Tongue (tissue), 1 donor: ENCODE measurements at regions not wholly inside any gene's neighbourhood (a gene's known extent, or its start where the extent isn't known, plus 50 kb on each side); places are given as distances from the start of the nearest gene placed in this dataset.
A peak's percentile ranks its signal among the peaks of the same experiment; 100 is the strongest.

Source experiments
- DNase-seq: peaks from one replicate; pipeline ENCODE4 v3.0.0-alpha.2; 2015

GRCh38 chr16:79296491-79296890 is 304.0 kb downstream of the MAF start:
- DNase-seq: no peak

- DNase-seq: no peak
Measured at GRCh38 chr16:79295746-79296145, 304.8 kb downstream of the MAF start.

DNA sequence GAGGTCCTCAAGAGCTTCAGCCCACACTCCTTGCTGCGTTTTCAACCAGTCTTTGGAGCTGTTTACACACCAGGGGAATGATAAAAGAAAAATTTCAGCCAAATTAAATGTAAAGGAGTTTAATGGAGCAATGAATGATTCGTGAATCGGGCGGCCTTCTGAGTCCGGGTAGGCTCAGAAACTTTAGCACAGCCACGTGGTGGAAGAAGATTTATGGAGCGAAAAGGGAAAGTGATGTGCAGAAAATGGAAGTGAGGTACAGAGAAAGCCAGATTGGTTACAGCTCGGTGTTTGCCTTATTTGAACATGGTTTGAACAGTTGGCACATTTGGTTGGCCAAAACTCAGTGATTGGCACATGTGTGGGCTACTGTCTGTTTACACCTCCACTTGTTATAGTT is 305.4 kb downstream of the MAF start:
- no peak for DNase-seq

GRCh38 chr16:79294568-79294967 is 306.0 kb downstream of the MAF start:
- DNase-seq: no peak

GRCh38 chr16:79293836-79294460 is 306.6 kb downstream of the MAF start:
- DNase-seq: no peak

DNA sequence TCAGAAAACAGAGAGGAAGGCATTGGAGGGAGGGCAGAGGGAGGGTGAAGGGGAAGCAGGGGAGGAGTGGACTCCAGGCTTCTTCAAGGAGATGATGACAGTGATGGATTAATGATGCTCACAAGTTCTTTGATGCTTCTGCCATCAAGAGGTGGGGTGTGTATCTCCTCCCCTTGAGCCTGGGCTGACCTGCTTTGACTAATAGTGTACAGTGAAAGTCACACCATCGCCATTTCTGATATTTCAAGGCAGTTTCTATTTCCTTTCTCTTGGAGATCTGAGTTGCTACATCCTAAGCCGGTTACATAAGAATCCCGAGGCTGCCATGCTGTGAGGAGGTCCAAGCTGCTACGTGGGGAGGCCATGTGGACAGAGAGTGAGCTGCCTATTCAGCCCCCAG is 312.5 kb downstream of the MAF start:
- no peak for DNase-seq

- no peak for DNase-seq
Measured at GRCh38 chr16:79287424-79287917, 313.1 kb downstream of the MAF start.

DNA sequence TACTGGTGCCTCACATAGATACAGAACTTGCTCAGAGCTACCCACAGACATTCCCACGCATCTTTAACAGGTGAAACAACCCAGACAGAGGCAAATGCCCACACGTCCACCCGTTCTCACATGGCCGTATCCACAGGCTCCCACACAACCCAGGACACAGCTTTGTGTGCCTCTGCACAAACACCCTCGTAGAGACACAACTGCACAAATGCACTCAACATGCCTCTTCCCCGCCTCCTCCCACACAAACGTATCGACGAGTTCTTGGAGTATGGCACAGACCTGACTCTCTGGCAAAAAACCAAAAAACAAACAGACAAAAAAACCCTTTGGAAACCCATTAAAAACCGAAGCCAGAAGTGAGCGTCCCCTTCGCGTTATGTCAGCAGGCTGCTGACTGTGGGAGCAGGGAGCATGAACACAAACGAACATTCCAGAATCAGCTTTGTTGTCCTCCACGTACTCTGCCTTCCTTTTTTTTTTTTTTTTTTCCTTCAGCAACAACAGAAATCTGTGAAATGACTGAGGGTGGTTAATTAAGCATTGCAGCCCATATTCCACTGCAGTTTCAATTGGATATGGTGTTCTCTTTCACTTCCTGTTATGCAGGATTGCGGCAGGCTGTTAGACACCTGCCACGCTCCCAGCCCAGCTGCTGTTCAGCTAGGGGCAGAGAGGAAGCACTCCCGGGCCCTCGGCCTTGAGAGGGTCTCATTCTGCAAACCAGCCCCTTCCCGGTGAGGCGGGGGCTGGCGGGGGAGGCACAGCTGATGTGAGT is 313.7 kb downstream of the MAF start:
- DNase-seq: peak; percentile 93

DNA sequence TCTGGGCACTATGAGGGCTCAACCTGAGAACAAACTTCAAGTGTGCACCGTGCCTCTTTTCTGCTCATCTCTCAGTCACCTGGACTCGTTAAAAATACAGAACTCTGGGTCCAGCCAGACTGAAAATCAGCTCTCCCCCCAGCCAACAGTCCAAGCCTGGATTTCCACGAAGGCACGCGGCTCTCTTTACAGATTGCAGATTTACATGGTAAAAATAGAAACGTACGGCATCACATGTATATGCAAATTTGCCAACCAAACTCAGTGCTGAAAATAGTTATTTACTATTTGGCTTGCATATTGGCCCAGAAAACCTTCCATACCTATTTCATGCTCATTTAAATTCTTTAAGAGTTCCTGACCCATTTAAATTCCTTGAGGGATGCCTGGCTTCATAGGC is 315.8 kb downstream of the MAF start:
- DNase-seq: peak; percentile 31

GRCh38 chr16:79283578-79283977 is 317.0 kb downstream of the MAF start:
- DNase-seq: no peak

GRCh38 chr16:79282806-79283205 is 317.7 kb downstream of the MAF start:
- DNase-seq: no peak

- DNase-seq: no peak
Measured at GRCh38 chr16:79278506-79278905, 322.0 kb downstream of the MAF start.

GRCh38 chr16:79276501-79276900 is 324.0 kb downstream of the MAF start:
- DNase-seq: no peak

DNA sequence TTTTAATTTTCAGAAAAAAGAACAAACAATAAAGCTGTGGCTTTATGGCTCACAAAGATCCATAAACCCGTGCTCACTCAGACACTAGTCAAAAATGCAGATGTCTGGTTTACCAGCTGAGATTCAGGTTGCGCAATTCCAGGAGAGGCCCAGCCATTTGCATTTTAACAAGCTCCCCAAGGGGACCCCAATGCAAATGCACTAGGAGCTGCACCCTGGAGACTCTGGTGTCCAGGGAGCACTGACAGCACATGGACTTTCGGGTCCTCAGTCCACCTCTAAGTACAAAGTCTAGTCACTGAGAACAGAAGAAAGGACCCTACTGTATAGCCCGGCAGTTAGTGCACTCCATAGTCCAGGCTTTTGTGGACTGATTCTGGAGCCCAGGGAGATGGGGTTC is 326.3 kb downstream of the MAF start:
- no peak for DNase-seq

GRCh38 chr16:79272141-79272577 is 328.4 kb downstream of the MAF start:
- no peak for DNase-seq

GRCh38 chr16:79271583-79271982 is 329.0 kb downstream of the MAF start:
- DNase-seq: no peak

DNA sequence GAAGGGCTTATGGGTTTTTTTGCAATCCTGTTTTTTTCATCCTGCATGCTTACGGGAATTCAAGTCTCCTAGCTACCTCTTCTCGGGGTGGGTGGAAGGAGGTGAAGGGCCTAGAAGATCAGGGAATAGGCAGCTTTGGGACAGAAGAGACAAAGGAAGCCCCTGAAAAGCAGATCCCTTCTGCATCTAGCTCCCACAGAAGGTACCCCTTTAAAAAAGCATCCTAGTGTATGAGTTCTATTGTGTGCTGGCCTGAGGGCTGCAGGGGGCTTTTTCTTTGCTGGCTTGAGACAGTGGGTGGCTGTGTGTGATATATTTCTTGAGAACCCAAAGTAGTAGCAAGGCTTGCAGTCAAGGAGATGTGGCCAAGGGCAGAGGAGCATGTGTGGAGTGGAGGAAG is 330.5 kb downstream of the MAF start:
- no peak for DNase-seq

GRCh38 chr16:79269211-79269863 is 331.2 kb downstream of the MAF start:
- DNase-seq: no peak

DNA sequence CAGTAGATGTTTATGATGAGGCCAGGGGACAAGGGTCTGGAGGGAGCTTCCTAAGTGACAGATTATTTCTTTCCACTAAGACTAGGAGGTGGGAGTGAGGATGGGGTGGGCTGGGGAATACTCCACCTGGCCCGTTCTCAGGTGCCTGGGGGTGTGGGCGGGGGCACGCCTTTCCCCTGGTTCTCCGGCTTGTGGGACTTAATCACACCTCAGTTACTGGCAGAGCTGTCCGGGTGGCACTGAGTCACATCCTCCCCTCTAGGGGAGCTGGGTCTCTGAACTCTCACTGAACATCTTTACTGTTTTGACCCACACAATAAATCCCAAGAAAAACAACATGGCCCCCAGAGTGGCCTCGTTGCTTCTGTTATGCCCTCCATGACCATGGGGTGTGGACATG is 332.8 kb downstream of the MAF start:
- no peak for DNase-seq

- no peak for DNase-seq
Measured at GRCh38 chr16:79267146-79267545, 333.4 kb downstream of the MAF start.

GRCh38 chr16:79265701-79266100 is 334.8 kb downstream of the MAF start:
- DNase-seq: no peak

DNA sequence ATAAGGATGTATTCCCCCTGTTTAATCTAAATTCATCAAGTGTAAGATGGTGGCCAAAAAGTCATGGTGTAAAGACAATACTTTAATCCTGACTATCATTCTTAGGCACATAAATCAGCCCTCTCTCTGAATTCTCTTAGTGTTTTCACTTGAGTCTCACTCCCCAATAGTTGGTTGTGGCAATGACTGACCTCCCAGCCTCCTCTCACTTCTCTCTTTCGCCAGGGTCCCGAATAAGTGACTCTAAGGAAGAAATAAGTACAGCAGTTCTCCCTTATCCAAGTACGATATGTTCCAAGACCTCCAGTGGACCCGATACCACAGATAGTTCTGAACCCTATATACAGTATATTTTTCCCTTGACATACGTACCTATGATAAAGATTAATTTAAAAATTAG is 335.3 kb downstream of the MAF start:
- DNase-seq: no peak
